AG04449 (cell line): ENCODE measurements at regions not wholly inside any gene's neighbourhood (a gene's known extent, or its start where the extent isn't known, plus 50 kb on each side); places are given as distances from the start of the nearest gene placed in this dataset.

Experiments
- CTCF ChIA-PET: fragments of 350-600 bp; formaldehyde crosslinking; extraction: SDS; loops from one replicate; lab custom pipeline; 2021; ENCODE audit warnings: antibody characterized with exemption; lab: Yijun Ruan, JAX
- POLR2A ChIA-PET: fragments of 400-600, 350-600 bp; formaldehyde crosslinking; extraction: SDS; loops from one replicate; lab custom pipeline; 2020; ENCODE audit warnings: antibody characterized with exemption, inconsistent platforms; lab: Yijun Ruan, JAX
- DNase-seq: peaks from one replicate; pipeline ENCODE4 v3.0.0-alpha.2; 2010; ENCODE audit warnings: low read depth, low spot score
- H3K4me3 ChIP-seq: 2 replicates; pipeline ENCODE4 v1.5.1; 2011; ENCODE audit warnings: low read depth, mild to moderate bottlenecking, control low read depth, low read length
- TF ChIP-seq, protein P1 (sequence below): IDR thresholded peaks from one replicate; pipeline ENCODE4 v1.5.1; 2011; ENCODE audit warnings: mild to moderate bottlenecking, moderate library complexity, low read length, control low read depth, inconsistent platforms; ENCODE audit not compliant: insufficient read depth; ENCODE audit errors: missing control alignments

DNA sequence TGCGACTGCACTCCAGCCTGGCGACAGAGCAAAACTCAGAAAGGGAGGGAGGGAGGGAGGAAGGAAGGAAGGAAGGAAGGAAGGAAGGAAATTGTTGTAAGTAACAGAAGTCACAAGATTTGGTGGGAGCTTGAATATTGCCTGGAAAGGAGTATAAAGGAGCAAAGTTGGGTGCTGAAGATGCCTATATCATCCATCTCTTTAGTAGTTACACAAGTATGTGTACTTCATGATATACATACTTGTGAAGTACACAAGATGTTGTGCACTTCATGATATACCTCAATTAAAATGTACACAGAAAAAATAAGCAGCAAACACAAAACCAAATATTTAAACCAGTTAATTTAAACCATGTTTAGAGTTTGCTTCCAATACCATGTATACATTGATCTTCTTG is 1223.8 kb downstream of the SORCS3 start:
- DNase-seq = no peak
- H3K4me3 ChIP-seq = no peak overlapping the region
- CTCF ChIA-PET = no interaction called here
- TF ChIP-seq, protein P1, sequence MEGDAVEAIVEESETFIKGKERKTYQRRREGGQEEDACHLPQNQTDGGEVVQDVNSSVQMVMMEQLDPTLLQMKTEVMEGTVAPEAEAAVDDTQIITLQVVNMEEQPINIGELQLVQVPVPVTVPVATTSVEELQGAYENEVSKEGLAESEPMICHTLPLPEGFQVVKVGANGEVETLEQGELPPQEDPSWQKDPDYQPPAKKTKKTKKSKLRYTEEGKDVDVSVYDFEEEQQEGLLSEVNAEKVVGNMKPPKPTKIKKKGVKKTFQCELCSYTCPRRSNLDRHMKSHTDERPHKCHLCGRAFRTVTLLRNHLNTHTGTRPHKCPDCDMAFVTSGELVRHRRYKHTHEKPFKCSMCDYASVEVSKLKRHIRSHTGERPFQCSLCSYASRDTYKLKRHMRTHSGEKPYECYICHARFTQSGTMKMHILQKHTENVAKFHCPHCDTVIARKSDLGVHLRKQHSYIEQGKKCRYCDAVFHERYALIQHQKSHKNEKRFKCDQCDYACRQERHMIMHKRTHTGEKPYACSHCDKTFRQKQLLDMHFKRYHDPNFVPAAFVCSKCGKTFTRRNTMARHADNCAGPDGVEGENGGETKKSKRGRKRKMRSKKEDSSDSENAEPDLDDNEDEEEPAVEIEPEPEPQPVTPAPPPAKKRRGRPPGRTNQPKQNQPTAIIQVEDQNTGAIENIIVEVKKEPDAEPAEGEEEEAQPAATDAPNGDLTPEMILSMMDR = no peak
- POLR2A ChIA-PET = no interaction called here

DNA sequence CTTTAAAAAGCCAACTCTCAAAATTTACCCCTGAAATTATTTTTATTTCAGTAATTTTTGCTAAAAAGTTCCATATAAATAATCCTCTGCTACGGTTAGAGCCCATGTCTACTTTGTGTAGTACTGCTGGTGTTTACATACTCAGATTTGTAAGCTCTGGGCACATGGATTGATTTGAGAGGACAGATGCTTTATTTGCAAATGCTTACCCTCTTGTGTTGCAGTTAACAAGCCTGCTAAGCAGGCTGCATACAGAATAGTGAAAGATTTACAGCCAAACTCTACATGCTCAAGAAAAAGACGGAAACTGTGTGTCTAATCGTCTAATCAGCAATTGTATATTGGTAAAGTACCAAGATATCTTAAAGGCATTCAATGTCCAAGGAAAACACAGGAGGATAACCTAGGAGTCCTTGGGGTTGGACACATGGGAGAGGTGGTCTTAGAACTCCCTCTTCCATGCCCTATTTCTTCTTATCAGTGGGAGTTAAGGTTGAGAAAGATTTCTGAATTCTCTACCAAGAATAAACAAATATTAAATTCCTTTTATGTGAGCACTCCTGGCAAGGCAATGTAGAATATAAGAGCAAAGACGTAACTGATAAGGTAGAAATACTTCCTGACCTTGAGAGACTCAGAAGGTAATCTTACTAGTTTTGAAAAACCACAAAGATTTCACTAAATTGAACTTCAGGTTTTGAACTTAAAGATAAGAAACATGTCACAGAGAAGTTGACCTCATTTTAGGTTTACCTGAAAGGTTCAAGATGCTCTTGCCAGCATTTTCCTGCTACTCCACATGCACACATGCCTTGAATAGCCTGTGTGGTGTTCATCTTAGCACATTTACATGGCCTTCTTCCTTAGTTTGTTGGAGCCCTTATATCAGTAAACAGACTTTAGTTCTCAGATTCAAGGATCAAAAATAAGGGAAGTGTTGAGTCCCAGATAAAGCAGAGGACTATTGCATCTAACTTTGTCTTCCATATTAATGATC is 1216.5 kb downstream of the SORCS3 start:
- CTCF ChIA-PET = no interaction called here
- POLR2A ChIA-PET = no interaction called here
- DNase-seq = no peak
- TF ChIP-seq, protein P1 = no peak
- no peak overlapping the region for H3K4me3 ChIP-seq

DNA sequence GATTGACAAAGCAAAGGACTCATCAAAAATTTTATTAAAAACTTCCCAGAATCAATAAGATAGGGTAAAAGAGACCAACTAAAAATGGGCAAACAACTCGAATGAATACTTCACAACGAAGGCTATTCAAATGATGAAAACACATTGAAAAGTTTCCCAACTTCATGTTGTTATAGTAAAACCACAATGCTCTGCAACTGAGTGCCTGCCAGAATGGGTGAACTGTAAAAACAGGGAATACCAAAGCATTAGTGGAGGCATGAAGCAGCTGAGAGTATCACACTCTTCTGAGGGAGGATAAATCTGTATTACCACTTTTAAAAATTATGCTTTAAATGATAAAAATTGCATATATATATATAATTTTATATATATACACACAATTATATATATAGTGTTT is 1214.7 kb downstream of the SORCS3 start:
- TF ChIP-seq, protein P1 = no peak
- no peak overlapping the region for H3K4me3 ChIP-seq
- POLR2A ChIA-PET = no interaction called here
- CTCF ChIA-PET = no interaction called here
- no peak for DNase-seq

DNA sequence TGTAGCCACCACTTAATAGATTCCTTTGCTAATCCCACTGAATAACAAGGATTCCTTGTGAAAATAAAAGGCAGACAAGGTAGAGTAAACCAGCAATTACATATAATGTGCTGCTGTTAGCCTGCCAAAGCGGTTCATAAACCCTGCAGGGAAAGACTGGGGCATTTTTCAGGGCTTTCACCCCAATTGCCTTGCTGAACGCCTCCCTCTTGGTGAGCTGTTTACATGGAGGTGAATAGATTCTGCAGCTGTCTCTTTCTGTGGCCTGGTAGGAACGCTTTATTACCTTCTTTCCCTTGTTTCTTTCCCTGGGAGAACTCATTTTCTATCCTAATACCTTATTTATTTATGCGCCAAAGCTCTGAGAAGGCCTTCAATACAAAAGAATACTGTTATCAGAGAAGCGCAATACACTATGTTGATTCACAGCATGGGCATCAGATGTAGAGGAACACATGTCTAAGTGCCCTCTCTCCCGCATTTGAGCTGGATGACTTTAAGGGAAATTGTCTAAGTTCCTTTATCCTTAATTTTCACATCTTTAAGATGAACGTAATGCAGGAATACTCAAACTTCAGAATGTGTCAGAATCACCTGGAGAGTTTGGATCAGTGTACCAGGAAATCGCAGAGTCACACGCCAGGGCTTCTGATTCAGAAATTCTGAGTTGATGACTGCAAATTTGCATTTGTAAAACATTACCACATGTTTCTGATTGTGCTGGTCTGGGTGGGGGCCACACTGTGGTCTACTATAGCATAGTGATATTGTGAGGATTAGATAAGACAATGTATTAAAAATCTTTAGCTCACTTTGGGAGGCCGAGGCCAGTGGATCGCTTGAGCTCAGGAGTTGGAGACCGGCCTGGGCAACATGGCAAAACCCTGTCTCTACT is 1203.8 kb downstream of the SORCS3 start:
- no peak overlapping the region for H3K4me3 ChIP-seq
- no peak for DNase-seq
- TF ChIP-seq, protein P1 = no peak
- ChIA-PET CTCF (no interaction called here), POLR2A (no interaction called here)

DNA sequence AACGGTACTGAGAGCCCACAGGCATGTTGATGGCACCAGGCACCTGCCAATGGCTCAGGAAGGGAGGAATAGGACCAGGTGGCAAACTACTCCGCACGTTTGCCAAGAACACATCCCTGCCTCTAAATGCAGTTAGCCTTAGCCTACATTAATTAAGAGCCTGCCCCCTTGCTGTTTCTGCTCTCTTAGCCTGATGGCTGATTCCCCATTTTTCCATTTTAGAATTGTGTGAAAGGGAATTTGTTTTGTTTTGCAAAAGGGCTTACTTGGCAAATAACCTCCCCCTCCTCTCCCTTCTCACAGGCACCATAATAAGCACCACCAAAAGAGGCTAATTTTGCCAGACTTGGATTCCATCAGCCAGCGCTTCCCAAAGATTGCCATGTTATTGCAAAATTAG is 1203.2 kb downstream of the SORCS3 start:
- TF ChIP-seq, protein P1 = no peak
- no peak for DNase-seq
- no peak overlapping the region for H3K4me3 ChIP-seq
- ChIA-PET CTCF (no interaction called here), POLR2A (no interaction called here)

DNA sequence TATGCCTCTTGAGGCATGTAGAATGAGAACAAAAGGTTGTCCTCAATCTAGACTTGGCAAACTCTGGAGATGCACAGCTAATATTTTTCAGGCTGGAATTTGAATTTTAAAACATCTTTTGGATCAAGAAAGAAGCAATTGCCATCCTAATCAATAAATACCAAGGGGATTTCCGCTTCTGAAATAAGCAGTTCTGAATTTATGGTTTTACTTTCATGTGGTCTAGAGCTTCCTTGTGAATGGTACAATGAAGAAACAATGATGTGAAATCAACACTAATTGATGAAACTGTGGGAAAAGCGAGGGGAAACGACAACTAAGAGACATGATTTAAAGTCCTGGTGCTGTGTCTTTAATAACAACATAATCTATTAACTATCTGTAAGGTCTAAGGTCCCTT is 1202.7 kb downstream of the SORCS3 start:
- TF ChIP-seq, protein P1 = no peak
- CTCF ChIA-PET = no interaction called here
- POLR2A ChIA-PET = no interaction called here
- no peak for DNase-seq
- H3K4me3 ChIP-seq = no peak overlapping the region
